T47D (cell line): ENCODE measurements at regions not wholly inside any gene's neighbourhood (a gene's known extent, or its start where the extent isn't known, plus 50 kb on each side); places are given as distances from the start of the nearest gene placed in this dataset.
"Not testable (repeated sequence)": the region's sequence is repeated elsewhere in the genome, so short reads cannot be mapped to it uniquely, and the experiment has no call there.

Source experiments
- DNase-seq, 2 experiments: peaks; one replicate each; pipeline versions ENCODE4 v3.0.0 to v3.0.0-alpha.2; 2011 to 2012; ENCODE audit warnings: low read depth in 1 of 2, low spot score in 1 of 2
- JUND ChIP-seq: IDR thresholded peaks from 2 replicates; pipeline ENCODE4 v1.6.1; 2012; ENCODE audit warnings: low read depth
- in situ Hi-C: cut with HindIII; loops from 2 replicates; pipeline ENCODE4 v1.10.0; 2016; ENCODE audit warnings: low sequenced_read_pairs, low pct_unique_long_range_greater_than_20kb

DNA sequence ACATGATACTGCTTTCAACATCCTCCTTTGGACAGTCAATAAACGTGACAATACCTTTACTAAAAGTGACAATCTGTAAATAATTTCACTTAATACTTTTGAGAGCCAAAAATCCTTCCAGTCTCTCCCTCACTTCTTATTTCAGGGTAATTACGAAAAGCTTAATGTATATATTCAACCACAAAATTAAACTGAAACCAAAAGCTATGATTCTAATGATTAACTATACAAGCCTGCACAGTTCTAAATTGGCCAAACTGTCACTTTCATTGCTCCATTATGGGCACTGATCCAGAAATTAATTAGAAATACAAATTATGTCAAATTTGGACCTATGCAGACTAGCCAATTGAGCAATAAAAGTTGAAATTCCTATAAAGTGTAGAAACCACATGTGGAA is 696.5 kb upstream of the MIS18BP1 start:
- no peak for DNase-seq
- no peak for TF ChIP-seq JUND
- in situ Hi-C loops = no loop called here

DNA sequence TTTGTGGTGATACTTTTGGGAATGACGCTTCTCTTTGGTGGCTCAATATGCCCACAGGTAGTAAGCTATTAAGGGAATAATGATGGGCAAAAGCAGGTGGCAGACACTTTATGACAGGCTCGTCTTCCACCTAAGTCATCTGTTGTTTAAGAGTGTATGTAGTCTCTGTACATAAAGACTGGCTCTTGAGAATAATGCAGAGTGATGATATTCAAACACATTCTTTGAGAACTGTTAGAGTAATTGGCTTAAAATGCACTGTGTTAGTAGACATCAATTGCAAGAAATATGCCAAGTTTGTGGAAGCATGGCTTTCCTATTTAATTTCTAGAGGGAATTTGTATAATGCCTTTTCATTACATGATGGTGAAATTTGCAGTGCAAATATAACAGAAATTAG is 694.8 kb upstream of the MIS18BP1 start:
- in situ Hi-C loops = no loop called here
- DNase-seq = no peak
- no peak for TF ChIP-seq JUND

DNA sequence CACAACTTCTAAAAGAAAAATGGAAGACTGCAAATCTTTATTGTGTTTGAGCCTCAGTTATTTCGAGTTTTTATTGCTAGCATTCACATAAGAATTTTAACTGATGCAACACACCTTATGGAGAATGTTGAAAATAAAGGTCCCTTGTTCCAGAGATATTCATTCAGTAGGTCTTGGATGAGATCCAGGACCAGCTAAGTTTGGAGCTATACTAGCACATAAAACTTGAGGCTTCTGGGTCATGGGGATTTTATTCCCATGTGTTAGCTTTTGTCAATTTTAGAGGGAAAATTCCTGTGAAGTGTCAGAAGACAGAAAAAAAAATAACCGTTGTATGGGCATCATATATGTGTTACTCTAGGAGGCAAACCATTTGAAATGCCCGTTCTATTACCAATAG is 693.2 kb upstream of the MIS18BP1 start:
- TF ChIP-seq JUND = no peak
- in situ Hi-C loops = no loop called here
- DNase-seq = no peak

DNA sequence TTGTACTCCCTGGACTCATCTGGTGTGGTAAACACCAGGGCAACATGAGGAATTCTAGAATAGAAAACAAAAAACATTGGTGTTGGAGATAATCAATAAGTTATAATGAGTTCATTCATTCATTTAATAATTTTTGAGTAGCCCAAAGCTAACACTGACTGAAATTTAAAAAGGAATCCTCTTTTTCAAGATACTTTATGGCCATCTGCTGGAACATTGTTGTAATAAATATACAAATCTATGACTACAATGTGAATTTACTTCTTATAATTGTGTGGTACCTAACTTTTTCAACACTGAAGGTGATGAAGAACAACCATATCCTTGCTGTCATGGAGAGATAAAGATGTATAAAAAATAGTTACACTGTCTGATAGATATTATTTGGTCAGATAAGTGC is 687.3 kb upstream of the MIS18BP1 start:
- no peak for TF ChIP-seq JUND
- in situ Hi-C loops = no loop called here
- DNase-seq = peak in 1 of 2 experiments; percentile 20

DNA sequence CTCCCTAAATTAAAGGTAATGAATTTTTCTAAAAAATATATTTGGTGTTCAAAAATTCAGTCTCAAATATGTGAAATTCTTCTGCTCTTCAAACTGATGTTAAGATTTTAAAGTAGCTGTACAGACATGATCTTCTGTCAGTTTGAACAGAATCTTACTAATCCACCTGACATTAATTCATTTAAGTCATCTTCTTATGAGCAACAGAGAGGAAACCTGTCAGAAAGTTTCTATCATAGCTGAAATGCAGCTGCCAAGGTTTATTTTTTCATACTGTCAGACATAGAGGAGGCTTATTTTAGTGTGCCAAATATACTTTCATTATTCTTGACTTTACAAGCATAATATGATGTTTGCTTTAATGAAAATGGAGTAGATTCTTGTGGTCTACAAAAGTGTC is 686.6 kb upstream of the MIS18BP1 start:
- no peak for DNase-seq
- in situ Hi-C loops = no loop called here
- TF ChIP-seq JUND = no peak

DNA sequence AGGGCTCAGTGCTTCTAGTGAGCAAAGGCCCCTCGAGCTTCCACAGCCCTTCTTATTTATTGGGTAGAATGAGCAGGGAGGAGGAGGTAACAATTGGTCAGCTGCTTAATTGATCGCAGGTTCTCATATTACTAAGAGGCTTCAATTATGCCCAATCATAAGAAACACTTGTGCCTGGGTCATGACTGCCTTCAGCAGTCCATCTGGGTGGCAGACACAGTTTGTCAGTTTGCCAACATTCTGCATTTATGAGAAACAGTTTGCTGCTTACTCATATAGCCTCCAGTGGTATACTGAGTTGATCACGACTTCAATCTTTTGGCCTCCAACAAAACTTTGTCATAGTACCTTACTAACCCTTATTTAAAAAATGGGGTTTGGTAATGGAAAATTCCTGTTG is 667.0 kb upstream of the MIS18BP1 start:
- peak; percentile 94 for TF ChIP-seq JUND
- in situ Hi-C loops = not testable (repeated sequence)
- peak; percentile 7 to 81 for DNase-seq

DNA sequence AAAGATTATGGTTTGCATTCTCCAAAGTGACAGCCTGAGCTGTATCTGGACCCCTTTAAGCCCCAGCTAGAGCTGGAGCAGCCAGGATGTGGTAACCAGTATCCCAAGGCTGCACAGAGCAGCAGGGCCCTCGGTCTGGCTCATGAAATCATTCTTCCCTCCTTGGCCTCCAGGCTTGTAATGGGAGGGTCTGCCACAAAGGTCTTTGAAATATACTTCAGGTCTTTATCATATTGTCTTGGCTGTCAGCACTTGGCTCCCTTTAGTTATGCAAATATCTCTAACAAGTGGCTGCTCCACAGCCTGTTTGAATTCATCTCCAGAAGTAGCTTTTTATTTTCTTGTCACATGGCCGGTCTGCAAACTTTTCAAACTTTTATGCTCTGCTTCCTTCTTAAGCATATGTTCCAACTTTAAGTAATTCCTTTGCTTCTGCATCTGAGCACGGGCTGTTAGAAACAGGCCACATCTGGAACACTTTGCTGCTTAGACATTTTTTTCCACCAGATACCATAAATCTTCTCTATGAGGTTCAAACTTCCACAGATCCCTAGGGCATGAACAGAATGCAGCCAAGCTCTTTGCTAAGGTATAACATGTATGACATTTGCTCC is 663.4 kb upstream of the MIS18BP1 start:
- no peak for TF ChIP-seq JUND
- DNase-seq = no peak
- in situ Hi-C loops = no loop called here

DNA sequence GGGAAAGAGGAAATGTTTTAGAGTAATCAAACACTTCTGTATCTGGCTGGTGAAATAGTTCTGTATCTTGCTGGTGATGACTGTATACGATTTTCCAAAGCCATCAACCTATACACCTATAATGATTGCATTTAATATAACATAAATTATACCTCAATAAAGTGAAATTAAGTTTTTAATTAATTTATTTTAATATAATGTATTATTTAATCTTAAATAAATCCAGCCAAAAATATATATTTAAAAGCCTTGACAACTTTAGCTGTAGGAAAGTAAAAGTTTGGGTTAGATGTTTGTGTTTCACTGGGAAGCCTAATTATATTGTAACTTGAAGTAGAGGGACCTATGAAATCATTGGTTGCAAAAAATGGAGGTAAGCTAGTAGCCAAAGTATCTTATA is 654.8 kb upstream of the MIS18BP1 start:
- DNase-seq = no peak
- no peak for TF ChIP-seq JUND
- in situ Hi-C loops = no loop called here

DNA sequence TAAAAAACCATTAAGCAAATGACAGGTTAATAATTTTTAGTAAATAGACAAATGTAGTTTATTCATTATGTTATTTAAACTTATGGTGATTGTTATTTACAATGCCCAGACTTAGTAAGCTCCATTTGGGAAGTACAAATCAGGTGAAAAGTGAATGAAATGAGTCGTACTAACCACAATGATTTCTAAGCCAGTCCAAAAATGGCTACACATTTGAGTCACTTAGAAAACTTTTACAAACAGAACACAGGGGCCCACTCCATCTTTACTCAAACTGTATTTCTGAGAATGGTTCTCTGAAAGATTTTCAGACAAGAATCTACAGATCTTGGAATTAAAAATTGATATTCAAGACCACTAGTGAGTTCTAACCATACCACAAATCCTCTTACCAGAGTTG is 653.3 kb upstream of the MIS18BP1 start:
- DNase-seq = no peak
- TF ChIP-seq JUND = no peak

DNA sequence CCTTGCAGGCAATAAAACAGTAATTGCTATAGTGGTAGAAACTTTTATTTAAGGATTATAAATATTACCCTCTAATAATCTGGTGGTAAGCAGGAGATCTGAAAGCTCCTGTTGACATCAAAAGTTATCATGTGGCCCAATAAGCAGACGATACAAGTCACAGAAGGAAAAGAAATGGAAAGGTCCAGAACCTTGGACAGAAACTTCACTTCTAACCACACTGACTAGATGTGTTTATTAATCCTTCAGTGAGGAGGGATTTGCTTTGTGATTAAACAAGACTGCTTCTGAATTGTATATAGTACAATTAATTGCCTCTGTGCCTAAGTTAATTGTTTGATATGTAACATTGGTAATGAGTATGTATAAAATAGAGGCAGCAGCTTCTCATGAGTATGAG is 652.7 kb upstream of the MIS18BP1 start:
- TF ChIP-seq JUND = no peak
- in situ Hi-C loops = no loop called here
- peak in 1 of 2 experiments; percentile 32 for DNase-seq

More for the DNA sequence above, 653.3 kb upstream of the MIS18BP1 start:
- in situ Hi-C loops = no loop called here

DNA sequence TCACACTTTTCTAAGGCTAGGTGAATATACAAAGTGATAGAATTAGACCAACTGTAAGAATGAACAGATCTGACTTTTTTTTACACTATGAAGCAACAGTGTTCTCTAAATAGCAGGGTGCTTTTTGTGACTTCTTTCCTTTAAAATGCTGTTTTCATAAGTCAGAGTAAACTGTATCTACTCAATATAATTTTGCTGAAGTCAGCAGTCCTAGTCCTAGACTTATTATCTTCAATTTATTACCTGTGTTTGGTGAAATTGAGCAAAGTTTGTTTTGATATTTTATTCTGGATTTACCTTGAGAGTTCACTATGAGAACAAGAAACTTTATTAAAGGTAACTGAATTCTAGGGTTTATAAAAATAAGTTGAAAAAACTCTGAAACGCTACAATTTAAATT is 651.3 kb upstream of the MIS18BP1 start:
- no peak for DNase-seq
- no peak for TF ChIP-seq JUND
- in situ Hi-C loops = no loop called here

DNA sequence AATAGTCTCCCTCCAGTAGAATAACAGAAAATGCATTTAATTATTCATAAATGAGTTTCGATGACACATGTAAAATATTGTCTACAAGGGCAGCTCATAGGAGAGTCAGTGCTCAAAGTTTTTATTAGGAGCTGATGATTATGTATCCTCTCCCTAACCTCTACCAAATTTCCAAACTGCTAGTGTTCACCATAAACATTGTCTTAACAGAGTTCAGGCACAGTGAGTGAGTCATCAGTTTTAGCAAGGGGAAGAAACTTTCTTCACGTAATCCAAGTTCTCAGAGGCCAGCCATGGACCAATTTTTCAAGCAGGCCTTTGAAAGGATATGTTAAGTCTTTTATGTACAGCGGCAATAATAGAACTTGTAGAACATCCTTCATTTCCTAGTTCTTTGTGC is 649.2 kb upstream of the MIS18BP1 start:
- in situ Hi-C loops = no loop called here
- no peak for TF ChIP-seq JUND
- DNase-seq = no peak

DNA sequence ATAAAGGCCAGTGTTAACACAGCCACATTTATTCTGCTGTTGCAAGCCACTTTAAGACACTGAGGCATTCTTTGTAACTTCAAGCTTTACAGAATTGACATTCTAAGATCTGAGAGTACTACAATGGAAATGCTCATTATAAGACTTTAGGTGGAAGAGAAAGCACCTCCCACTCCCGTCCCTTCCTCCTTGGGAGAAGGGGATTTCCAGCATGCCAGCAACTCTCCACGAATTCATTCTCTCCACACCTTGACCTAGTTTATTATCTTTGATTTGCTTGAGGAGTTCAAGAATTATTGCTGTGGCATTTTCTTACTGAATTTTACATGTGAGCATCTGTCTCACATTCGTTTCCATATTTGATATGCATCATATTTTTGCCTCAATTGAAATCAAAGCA is 644.4 kb upstream of the MIS18BP1 start:
- in situ Hi-C loops = no loop called here
- no peak for DNase-seq
- TF ChIP-seq JUND = no peak

DNA sequence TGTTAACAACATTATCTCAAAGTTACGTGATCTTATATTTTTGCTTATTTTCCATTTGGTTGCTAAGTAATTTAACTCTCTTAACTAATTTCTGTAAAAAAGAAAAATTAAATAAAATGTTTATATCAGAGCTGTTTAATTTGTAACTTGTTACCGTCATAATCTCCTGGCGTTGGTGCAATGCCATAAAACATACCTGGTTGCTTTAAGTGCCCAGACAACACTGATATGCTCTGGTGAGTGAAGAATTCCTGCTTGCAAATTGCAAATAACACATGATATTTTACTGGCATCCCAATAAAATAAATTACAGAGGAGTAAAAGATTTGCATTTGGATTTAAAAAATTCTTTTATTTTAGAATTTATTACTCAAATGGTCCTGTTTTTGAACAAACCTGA is 640.1 kb upstream of the MIS18BP1 start:
- DNase-seq = no peak
- in situ Hi-C loops = no loop called here
- no peak for TF ChIP-seq JUND
